SK-N-DZ (cell line): ENCODE measurements at regions not wholly inside any gene's neighbourhood (a gene's known extent, or its start where the extent isn't known, plus 50 kb on each side); places are given as distances from the start of the nearest gene placed in this dataset.
"Not testable (repeated sequence)": the region's sequence is repeated elsewhere in the genome, so short reads cannot be mapped to it uniquely, and the experiment has no call there.

Experiments used
- DNase-seq: peaks from one replicate; pipeline ENCODE4 v3.0.0-alpha.2; 2015; ENCODE audit warnings: low spot score

- no peak for DNase-seq
Measured at GRCh38 chr5:6321078-6321477, 57.3 kb downstream of the MED10 start.

- no peak for DNase-seq
Measured at GRCh38 chr5:6319116-6319515, 59.2 kb downstream of the MED10 start.

GRCh38 chr5:6317116-6317798 lies 61.1 kb downstream of the MED10 start:
- DNase-seq: no peak

GRCh38 chr5:6315580-6315979 lies 62.8 kb downstream of the MED10 start:
- DNase-seq: no peak

GRCh38 chr5:6311568-6312501 lies 66.5 kb downstream of the MED10 start:
- DNase-seq: peak; percentile 90

- DNase-seq: no peak
Measured at GRCh38 chr5:6309949-6310348, 68.4 kb downstream of the MED10 start.

- DNase-seq: no peak
Measured at GRCh38 chr5:6308683-6309082, 69.7 kb downstream of the MED10 start.

- no peak for DNase-seq
Measured at GRCh38 chr5:6307304-6307703, 71.0 kb downstream of the MED10 start.

GRCh38 chr5:6305853-6306252 lies 72.5 kb downstream of the MED10 start:
- no peak for DNase-seq

GRCh38 chr5:6302684-6303083 lies 75.7 kb downstream of the MED10 start:
- DNase-seq: no peak

GRCh38 chr5:6302075-6302474 lies 76.3 kb downstream of the MED10 start:
- no peak for DNase-seq

- no peak for DNase-seq
Measured at GRCh38 chr5:6296524-6296923, 81.8 kb downstream of the MED10 start.

GRCh38 chr5:6291961-6292360 lies 86.4 kb downstream of the MED10 start:
- peak; percentile 52 for DNase-seq

GRCh38 chr5:6289239-6289638 lies 89.1 kb downstream of the MED10 start:
- no peak for DNase-seq

- no peak for DNase-seq
Measured at GRCh38 chr5:6287176-6287575, 91.2 kb downstream of the MED10 start.

- DNase-seq: no peak
Measured at GRCh38 chr5:6286404-6286803, 91.9 kb downstream of the MED10 start.

GRCh38 chr5:6284491-6284890 lies 93.9 kb downstream of the MED10 start:
- DNase-seq: not testable (repeated sequence)

GRCh38 chr5:6282352-6282751 lies 96.0 kb downstream of the MED10 start:
- no peak for DNase-seq

- no peak for DNase-seq
Measured at GRCh38 chr5:6281818-6282217, 96.5 kb downstream of the MED10 start.

- no peak for DNase-seq
Measured at GRCh38 chr5:6280425-6281100, 97.8 kb downstream of the MED10 start.

GRCh38 chr5:6279607-6280006 lies 98.7 kb downstream of the MED10 start:
- DNase-seq: no peak

- no peak for DNase-seq
Measured at GRCh38 chr5:6274846-6275543, 103.4 kb downstream of the MED10 start.
